ENCODE measurements at regions not wholly inside any gene's neighbourhood (a gene's known extent, or its start where the extent isn't known, plus 50 kb on each side); places are given as distances from the start of the nearest gene placed in this dataset.

DNA sequence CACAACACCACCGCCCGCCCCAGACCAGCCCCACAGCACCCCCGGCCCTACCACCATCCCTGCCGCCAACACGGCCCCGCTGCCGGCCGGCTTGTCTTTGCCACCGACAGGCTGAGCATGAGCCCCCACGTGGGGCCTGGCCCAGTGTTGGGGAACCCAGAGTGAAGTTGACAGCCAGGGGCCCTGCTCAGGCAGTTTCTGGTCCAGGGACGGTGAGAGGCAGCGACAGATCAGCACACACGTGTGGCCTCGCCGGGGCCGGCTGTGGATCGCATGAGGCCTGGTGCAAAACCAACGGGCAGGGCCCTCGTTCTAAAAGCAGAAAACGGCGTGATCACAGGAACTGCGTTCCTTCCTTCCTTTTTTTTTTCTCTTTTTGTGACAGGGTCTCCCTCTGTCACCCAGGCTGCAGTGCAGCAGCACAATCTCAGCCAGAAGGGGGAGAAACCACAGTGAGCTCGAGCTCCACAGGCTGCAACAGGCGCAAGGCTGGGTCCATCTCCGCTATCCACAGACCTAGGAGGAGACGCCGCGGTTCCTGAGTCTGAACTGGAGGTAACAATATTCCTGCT lies 50.5 kb upstream of the FBRSL1 start:
- no peak for DNase-seq (ENCODE audit: low read depth in 2 of 2, low spot score in 1 of 2)

DNA sequence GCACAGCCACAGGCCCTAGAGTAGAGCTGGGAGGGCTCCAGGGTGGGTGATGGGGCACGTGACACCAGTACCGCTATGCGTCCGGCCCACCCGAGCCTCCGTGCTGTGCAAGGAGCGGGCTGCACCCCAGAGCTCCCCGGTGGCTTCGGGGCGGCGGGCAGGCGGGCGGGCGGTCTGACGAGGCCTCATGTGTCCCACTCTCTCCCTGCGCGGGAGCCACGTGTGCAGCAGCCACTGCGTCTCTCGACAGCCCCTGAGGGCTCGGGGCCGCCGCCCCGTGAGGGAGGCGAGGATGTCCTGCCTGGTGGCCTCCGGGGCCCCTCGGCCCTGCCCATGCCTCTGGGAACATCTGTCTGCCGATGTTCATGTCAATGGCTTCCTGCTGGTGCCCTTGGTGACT lies 51.2 kb upstream of the FBRSL1 start:
- no peak for DNase-seq (ENCODE audit: low read depth in 2 of 2, low spot score in 1 of 2)

DNA sequence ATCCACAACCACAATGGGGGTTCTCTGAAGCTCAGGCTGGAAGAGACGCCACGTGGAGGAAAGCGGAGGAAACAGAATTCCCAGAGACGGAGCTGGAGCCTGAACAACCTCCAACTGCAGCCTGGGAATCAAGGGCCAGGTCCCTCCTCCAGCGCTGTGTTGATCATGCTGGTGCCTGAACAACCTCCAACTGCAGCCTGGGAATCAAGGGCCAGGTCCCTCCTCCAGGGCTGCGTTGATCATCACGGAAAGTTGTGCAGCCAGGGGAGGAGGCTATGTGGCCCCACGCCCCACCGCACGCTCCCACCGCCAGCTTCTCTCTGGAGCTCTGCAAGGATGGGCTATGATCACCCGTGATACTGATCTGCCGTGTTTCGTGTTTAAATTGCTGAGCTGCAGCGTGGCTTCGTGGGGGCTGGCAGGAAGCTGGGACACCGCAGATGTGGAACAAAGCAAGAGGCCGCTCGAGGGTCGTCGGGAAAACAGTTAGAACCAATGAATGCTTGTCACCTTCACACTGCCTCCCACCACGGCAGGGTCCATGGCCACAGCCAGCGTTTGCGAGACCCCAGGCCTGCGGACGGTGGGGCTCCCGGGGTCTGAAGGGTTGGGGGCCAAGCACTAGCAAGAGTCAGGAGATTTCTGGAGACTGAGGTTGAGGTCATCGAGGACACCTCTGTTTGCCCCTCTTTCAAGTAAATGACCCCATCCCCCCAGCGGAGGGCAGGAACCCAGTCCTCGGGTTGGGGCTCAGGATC lies 51.8 kb upstream of the FBRSL1 start:
- no peak for DNase-seq (ENCODE audit: low read depth in 2 of 2, low spot score in 1 of 2)

DNA sequence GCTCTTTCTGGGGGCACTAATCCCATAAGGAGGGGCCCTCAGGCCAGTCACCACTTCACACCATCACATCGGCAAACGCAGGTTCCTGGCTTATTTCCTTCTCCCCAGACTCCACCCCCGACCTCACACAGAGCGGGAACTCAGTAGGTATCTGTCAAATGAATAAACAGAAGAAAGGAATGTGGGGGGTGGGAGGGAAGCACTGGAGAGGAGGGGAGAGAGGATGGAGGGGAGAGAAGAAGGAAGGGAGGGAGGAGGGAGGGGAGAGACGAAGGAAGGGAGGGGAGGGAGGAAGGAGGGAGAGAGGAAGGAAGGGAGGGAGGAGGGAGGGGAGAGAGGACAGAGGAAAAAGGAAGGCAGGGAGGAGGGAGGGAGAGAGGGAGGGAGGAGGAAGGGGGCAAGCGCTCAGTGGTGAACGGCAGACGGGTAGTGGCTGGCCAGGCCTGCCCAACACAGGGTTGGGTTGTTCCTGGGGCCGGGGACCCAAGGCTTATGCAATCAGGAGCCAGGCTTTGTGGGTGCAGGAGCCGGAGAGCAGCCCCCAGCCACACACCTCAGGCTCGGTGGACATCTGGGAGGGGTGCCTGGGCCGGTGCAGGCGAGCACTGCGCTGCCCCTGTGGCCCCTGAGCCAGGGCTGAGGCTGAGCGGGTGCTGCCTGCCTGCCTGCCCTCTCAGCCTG lies 52.6 kb upstream of the FBRSL1 start:
- DNase-seq (ENCODE audit: low read depth in 2 of 2, low spot score in 1 of 2): no peak

DNA sequence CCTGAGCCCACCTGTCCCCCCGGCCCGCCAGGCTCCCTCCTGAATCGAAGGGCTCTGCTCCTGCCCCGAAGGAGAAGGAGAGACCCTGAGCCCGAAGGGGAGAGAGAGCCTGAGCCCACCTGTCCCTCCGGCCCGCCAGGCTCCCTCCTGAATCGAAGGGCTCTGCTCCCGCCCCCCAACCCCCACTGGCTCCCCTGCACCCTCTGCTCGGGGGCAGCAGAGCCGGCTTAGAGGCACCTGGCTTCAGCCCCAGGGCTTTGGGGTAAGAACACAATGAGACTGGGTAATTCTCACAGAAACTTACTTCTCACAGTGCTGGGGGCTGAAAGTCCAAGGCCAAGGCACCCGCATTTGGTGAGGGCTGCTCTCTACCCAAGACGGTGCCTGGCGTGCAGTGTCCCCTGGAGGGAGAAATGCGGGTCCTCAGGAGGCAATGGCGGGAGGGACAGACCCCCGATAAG lies 53.1 kb upstream of the FBRSL1 start:
- no peak for DNase-seq (ENCODE audit: low read depth in 2 of 2, low spot score in 1 of 2)

DNA sequence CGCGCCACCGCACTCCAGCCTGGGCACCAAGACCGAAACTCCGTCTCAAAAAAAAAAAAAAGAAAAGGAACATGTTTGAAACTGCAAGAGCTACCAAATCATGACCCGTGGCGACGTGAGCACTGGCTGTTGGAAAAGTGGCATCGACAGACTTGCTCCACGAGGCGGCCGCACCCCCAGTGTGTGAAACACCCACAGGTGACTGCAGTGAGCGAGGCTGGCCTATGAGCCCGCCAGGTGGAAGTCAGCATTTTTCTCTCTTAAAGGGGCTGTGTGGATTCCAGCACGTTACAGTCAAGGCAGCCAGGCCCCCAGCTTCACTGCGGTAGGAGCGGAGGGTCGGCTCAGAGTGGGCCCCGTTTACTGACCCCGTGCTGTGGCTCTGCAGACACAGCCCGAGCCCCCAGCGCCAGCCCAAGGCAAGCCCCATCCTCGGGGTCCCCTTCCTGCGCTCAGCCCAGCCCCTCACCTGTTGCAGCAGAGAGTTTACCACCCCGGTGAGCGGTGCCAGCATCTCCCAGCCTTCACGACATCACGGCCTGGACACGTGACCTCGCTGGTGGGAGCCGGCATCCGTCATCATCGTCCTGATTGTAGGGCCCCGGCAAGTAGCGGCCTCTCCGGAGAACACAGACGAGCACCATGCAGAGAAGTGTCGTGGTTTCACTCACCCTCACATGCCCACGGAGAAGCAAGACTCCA lies 54.3 kb upstream of the FBRSL1 start:
- no peak for DNase-seq (ENCODE audit: low read depth in 2 of 2, low spot score in 1 of 2)

DNA sequence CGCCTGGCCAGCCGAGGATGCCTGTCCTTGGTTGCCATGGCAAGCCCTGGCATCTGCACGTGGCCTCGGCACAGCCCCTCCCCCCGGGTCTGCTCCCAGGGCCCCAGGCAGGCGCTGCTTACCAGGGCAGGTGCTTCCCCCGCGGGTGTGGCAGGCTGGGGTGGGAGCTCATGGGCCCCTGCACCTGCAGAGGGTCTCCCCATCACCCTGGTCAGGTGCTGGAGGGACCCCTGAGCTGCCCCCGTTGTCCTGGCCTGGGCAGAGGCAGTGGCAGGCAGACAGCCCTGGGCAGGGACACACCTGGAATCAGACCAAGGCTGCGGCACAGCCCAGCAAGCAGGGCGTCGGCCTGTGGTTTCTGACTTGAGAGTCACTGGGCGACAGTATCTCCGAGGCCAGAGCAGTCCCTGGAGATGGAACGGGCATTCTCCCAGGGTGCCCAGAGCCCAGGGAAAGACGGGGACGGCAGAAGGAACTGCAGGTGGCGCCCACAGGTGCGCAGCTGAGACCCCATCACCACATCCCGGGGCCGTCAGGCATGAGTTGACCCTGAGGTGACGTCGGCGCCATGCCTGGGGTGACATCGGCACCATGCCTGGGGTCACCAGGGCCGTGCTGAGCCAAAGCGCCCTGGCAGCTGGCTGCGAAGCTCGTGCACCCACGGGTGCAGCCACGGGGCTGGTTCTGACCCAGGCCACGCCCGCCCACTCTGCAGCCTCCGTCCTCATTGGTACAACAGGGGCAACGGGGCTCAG lies 56.1 kb upstream of the FBRSL1 start:
- no peak for DNase-seq (ENCODE audit: low read depth in 2 of 2, low spot score in 1 of 2)

DNA sequence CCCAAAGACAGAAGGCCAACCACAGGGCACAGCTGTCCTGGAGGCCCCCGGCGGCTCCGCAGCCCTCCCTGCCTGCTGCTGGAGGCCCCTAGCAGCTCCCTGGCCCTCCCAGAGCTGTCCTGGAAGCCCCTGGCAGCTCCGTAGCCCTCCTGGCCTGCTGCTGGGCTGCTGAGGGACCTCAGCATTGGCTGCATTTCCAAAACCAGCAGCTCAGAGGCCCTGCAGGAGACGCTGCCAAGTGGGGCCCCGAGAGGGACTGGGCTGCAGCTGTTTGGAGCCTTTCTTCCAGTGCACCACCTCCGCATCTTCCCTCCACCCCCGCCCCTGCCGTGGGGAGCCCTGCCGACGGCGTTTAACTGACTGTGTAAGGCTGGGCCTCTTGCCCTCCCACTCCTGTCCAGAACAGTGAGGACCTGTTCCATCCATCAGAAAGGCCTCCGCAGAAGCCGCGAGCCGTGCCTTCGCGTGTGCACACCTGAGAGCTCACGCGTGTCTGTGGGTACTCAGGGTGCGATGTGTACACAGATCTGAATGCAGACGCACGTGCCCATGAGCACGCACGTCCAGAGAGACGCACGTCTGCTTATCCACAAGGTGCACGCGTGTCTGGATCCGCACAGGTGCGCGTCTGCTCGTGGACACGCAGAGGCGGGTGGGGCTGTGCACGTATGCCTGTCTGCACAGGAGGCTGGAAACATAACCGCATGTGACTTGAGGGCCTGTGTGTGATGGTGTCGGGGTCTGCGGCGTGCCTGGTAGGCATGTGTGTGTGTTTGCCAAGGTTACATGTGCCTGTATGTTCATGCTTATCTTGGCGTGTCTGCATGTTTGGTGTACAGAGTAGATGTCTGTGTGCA lies 57.0 kb upstream of the FBRSL1 start:
- DNase-seq (ENCODE audit: low read depth in 2 of 2, low spot score in 1 of 2): no peak

DNA sequence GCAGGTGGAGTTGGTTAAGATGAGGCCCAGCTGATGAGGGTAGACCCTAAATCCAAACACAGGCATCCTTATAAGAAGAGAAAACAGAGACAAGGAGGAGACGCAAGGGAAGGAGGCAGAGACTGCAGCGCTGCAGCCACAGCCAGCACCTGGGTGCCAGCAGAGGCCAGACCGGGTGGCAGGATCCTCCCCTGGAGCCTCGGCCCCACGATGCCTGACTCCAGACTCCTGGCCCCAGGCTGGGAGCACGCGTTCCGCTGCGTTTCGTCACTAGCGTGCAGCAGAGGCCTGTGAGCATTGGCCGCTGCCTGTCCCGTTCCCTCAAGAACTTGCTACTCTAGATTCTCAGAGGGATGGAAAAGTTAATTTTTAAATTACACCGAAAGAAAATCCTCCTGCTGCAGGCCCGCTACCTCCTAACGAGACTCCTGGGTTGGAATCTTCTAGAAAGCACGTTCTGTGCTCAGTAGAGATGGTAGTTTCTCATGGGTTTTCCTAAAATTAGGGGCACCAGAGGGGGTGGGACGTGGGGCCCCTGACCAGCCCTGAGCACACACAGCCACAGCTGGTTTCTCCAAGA lies 57.7 kb upstream of the FBRSL1 start:
- DNase-seq (ENCODE audit: low read depth in 2 of 2, low spot score in 1 of 2): no peak

DNA sequence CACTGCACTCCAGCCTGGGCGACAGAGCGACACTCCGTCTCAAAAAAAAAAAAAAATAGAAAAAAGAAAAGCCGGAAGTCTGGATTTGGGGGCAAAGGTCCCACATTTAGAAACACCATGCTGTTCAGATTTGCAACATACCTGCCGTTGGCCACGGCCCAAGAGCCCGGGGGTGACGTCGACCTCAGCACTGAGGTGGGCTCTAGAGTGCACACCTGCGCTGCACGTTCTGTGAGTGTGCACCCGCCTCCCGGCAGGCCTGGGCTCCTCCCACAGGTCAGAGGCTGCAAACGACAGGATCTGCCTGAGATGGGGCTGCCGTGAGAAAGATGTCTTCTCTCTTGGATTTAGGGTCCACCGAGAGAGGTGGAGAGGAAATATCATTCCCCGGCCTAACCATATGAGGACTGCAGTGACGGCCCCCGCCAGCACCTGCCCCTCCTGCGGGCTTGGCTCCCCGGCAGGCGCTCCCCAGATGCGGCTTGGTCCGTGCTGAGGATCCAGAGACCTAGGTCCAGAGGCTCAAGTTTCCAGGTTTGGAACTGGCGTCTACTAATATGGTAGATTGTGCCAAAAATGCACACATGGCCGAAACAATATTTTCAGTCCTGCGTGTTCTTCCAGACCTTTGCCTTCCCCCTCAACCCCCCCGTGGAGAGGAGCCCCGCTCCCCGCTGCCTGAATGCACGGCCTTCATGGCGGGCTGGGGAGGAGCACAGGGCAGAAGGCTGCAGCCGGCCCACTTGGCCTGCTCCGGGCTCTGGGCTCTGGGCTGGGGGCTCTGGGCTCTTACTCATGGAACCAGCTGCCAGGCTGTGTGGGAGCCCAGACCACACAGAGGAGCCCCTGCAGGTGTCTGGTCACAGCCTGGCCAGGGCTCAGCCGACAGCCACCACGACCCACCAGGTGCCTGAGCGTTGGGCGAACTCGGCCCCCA lies 58.8 kb upstream of the FBRSL1 start:
- DNase-seq (ENCODE audit: low read depth in 2 of 2, low spot score in 1 of 2): no peak

DNA sequence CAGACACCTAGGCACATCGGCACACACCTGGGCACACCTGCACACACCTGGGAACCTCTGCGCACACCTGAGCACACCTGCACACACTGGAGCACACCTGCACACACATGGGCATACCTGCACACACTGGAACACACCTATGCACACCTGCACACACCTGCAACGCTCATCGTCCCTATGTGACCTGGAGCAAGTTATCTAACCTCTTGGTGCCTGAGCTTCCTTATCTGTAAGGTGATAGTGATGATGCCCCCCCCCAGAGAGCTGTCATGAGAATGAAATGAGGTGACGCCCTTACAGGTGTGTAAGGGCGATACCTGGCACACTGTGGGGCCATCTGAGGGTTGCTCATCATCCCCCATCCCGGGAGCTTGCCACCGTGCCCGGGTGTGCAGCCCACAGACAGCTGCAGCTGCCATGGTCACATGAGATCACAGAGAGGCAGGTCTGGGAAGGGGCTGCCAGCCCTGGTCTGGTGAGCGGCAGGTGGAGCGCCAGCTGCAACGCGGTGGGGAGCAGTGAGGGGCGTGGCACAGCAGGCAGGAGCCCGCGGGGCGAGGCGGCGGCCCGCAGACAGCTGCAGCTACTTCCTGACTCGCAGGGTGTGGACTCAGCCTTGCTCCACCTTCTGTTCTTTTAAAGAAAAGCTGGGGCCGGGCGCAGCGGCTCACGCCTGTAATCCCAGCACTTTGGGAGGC lies 59.9 kb upstream of the FBRSL1 start:
- peak; percentile 20 to 31 for DNase-seq (ENCODE audit: low read depth in 2 of 2, low spot score in 1 of 2)

DNA sequence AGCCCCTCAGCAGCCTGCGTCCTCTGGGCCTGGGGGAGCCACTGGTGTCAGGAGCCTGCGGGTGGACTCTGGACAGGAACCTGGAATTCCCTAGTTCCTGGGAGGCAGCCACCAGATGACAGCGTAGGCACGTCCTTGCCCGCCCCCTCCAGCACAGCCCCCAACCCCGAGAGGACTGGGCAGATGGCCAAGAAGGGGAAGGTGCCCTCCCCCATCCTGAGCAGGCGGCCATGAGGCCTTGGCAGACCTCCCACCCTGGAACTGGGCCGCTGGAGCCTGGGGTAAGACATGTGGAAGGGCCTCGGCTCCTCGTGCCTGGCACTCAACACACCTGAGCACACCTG lies 60.4 kb upstream of the FBRSL1 start:
- DNase-seq (ENCODE audit: low read depth in 2 of 2, low spot score in 1 of 2): no peak

DNA sequence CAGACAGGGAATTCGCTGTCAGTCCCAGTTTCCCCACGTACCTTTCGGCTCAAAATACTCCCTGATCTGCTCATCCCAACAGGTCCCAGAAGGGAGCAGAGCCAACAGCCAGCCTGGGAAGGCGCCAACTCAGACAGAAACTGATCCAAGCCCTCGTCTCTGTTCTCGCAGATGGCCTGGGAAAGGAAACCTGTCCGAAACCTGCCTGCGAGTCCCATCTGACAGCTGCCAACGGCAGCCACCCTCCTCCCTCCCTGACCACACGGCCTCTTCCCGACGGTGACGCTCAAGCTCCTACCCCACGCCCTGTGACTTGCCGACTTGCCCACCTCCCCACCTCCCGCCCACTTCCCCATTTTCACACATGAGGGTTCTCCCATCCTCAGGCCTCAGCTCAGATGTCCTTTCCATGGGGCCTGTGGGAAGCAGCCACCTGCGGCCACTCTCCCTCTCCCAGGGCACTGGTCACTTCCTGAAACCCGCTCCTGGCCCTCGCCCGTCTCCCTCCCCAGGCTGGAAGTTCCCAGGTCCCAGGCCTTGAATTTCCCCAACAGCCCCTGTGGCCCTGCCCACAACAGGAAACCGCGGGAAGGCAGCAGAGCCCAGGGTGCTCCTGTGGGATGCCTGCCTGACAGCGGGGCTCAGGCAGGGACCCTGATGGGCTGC lies 60.9 kb upstream of the FBRSL1 start:
- no peak for DNase-seq (ENCODE audit: low read depth in 2 of 2, low spot score in 1 of 2)

DNA sequence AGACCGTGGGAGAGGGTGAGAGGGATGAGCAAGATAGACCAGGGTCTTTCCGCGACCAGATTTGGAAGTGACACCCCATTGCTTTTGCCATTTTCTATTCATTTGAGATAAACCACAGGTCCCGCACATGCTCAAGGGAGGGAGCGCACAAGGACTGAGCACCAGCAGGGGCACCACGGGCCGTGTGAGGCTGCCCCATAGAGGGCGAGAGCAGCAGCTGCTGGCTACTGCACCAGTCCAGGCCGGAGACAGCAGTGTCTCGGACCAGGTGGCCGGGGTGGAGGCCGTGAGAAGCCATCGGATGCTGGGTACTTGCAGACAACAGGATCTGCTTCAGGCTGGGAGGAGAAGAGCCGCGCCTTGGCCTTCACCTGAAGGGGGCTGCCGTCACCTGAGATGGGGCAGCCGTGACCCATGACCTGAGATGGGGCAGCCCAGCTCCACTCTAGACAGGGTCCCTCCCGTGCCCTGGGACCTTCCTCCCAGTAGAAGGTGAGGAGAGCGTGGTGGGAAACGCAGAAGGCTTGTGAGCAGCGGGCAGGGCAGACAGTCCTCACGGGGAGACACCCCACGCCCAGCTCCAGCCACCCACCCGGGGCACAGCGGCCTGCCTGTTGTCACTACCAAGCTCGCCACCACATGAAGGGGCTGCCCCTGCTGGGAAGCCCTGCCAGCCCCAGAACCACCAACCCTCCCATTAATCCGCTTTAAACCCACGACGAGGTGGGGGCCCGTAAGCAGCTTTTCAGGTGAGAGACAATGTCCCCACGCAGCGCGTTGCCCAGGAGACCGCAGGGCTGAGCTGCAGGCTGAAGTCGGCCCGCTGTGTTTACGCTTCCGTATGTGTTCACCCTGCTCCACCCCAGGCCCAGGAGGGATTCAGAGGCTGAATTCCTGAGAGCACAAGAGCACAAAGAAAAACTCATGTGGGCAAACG lies 61.7 kb upstream of the FBRSL1 start:
- no peak for DNase-seq (ENCODE audit: low read depth in 2 of 2, low spot score in 1 of 2)

DNA sequence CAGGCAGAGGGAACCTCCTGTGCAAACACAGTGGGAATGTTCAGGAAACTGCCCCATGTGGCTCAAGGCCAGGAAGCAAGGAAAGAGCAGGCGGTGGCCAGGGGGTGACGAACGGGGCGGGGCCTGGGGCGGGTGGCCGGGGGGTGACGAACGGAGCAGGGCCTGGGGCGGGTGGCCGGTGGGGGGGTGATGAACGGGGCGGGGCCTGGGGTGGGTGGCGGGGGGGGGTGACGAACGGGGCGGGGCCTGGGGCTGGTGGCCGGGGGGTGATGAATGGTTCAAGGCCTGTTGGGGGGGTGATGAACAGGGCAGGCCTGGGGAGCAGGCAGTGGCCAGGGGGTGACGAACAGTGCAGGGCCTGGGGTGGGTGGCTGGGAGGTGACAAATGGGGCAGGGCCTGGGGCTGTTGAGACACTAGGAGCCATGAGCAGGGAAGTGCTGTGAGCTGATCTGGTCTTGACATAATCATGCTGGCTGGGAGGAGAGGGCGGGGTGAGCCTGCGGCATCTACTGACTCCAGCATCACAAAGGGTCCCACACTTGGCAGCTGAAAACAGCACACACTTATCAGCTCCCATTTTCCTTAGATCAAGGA lies 62.7 kb upstream of the FBRSL1 start:
- DNase-seq (ENCODE audit: low read depth in 2 of 2, low spot score in 1 of 2): no peak

All from stimulated activated CD8-positive, alpha-beta memory T cell treated with anti-CD3 and anti-CD28 coated beads, Interleukin-4, amount 100 ng/mL, for 1 hour (primary cell).